ENCODE measurements at regions not wholly inside any gene's neighbourhood (a gene's known extent, or its start where the extent isn't known, plus 50 kb on each side); places are given as distances from the start of the nearest gene placed in this dataset.

DNA sequence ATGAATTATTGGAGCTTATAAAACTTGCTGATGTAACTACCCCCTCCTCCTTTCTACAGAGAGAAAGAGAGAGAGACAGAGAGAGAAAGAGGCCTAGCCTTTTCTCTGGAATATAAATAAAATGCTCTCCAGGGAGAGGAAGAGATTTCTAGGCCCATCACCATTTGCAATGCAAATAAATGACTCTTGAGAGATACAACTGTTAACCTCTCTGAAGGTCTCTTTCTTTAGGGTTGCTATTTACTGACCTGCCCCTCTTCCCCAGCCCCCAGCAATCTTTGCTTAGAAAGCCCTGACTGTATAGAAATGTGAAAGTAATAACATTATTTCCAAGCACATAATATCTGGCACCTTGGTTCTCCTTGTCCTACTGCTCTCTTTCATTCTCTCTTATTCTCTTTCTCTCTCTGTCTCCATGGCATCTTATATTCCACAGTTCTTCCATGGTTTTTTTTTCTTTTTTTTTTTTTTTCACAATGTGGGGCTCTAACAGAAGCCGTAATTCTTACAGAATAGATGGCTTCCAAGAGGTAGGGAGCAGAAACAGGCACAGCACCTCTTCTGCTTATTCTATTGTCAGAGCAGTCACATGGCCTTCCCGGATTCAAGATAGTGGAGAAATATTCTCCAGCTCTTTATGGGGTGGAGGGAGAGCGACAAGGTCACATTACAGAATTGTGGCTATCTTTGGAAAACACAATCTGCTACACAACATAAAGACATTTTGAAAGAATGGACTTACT is 1087.9 kb upstream of the NUDT12 start:
- no peak for DNase-seq (ENCODE audit: low read depth)
- TF ChIP-seq, protein P1, sequence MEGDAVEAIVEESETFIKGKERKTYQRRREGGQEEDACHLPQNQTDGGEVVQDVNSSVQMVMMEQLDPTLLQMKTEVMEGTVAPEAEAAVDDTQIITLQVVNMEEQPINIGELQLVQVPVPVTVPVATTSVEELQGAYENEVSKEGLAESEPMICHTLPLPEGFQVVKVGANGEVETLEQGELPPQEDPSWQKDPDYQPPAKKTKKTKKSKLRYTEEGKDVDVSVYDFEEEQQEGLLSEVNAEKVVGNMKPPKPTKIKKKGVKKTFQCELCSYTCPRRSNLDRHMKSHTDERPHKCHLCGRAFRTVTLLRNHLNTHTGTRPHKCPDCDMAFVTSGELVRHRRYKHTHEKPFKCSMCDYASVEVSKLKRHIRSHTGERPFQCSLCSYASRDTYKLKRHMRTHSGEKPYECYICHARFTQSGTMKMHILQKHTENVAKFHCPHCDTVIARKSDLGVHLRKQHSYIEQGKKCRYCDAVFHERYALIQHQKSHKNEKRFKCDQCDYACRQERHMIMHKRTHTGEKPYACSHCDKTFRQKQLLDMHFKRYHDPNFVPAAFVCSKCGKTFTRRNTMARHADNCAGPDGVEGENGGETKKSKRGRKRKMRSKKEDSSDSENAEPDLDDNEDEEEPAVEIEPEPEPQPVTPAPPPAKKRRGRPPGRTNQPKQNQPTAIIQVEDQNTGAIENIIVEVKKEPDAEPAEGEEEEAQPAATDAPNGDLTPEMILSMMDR (conservative IDR thresholded peaks at IDR 0.05; ENCODE audit: low read depth, low read length): no peak
- no peak overlapping the region for H3K4me3 ChIP-seq (ENCODE audit: low read length)

DNA sequence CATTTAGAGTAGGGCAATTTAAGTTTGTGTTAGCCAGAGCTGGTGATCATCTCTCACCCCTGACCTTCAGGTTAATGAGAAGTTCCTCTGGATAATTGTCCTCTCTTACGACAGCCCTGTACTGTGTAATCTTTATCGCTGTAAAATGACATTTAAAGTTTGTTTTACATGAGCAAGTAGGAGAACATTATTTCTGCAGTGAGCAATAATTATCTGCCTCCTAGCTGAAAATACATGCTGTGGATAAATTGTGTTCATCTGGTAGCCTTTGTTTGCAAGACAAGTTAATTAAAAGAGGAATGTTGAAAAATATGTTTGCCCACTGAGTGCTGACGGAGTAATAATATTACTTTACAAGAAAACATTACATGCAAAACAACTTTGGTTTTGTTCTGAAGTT is 1083.8 kb upstream of the NUDT12 start:
- H3K4me3 ChIP-seq (ENCODE audit: low read length): no peak overlapping the region
- TF ChIP-seq, protein P1 (conservative IDR thresholded peaks at IDR 0.05; ENCODE audit: low read depth, low read length): no peak
- DNase-seq (ENCODE audit: low read depth): no peak

- no peak overlapping the region for H3K4me3 ChIP-seq (ENCODE audit: low read length)
- TF ChIP-seq, protein P1 (conservative IDR thresholded peaks at IDR 0.05; ENCODE audit: low read depth, low read length): no peak
Measured at GRCh38 chr5:104643320-104643719, 1080.7 kb upstream of the NUDT12 start.

DNA sequence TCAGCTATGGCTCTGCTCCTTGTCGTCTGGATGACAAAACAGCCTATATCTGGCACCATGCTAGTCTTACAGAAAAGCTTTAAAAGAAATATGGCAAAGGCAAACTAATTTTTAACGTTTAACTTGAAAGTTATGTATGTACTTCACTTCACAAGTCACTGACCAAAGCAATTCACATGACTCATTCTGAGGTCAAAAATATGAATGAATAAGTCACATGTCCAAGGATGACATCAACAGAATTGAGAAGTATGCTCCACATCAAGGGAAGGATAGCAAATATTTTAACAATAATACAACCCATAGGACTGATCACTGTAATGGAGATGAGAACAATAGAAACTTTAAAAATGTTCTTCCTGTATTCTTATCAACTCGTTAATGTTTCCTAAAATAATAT is 1072.6 kb upstream of the NUDT12 start:
- TF ChIP-seq, protein P1 (conservative IDR thresholded peaks at IDR 0.05; ENCODE audit: low read depth, low read length): no peak
- no peak overlapping the region for H3K4me3 ChIP-seq (ENCODE audit: low read length)
- DNase-seq (ENCODE audit: low read depth): no peak

More at GRCh38 chr5:104643320-104643719, 1080.7 kb upstream of the NUDT12 start:
- no peak for DNase-seq (ENCODE audit: low read depth)

- TF ChIP-seq, protein P1 (conservative IDR thresholded peaks at IDR 0.05; ENCODE audit: low read depth, low read length): no peak
- DNase-seq (ENCODE audit: low read depth): no peak
- no peak overlapping the region for H3K4me3 ChIP-seq (ENCODE audit: low read length)
Measured at GRCh38 chr5:104628911-104629310, 1066.3 kb upstream of the NUDT12 start.

- no peak overlapping the region for H3K4me3 ChIP-seq (ENCODE audit: low read length)
- DNase-seq (ENCODE audit: low read depth): no peak
- TF ChIP-seq, protein P1 (conservative IDR thresholded peaks at IDR 0.05; ENCODE audit: low read depth, low read length): no peak
Measured at GRCh38 chr5:104626122-104626521, 1063.5 kb upstream of the NUDT12 start.

GRCh38 chr5:104612005-104612404 is 1049.4 kb upstream of the NUDT12 start:
- no peak overlapping the region for H3K4me3 ChIP-seq (ENCODE audit: low read length)
- DNase-seq (ENCODE audit: low read depth): no peak
- TF ChIP-seq, protein P1 (conservative IDR thresholded peaks at IDR 0.05; ENCODE audit: low read depth, low read length): no peak
